NOMO-1 treated with dmso at 0.1 percent for 144 hours (cell line): ENCODE measurements at regions not wholly inside any gene's neighbourhood (a gene's known extent, or its start where the extent isn't known, plus 50 kb on each side); places are given as distances from the start of the nearest gene placed in this dataset.

ENCODE experiments used
- DNase-seq: peaks from one replicate; lab custom pipeline; 2025; ENCODE audit not compliant: unreplicated experiment; lab: John Stamatoyannopoulos, UW

- no peak for DNase-seq
These were observed 634.8 kb downstream of the BRD1 start for GRCh38 chr22:49192857-49193250.

GRCh38 chr22:49192180-49192856 is 635.4 kb downstream of the BRD1 start:
- no peak for DNase-seq

GRCh38 chr22:49191506-49191980 is 636.1 kb downstream of the BRD1 start:
- no peak for DNase-seq

GRCh38 chr22:49190816-49191505 is 636.7 kb downstream of the BRD1 start:
- no peak for DNase-seq

- no peak for DNase-seq
These were observed 637.8 kb downstream of the BRD1 start for GRCh38 chr22:49189871-49190270.

- no peak for DNase-seq
These were observed 639.1 kb downstream of the BRD1 start for GRCh38 chr22:49188591-49188990.

GRCh38 chr22:49188091-49188490 is 639.6 kb downstream of the BRD1 start:
- DNase-seq = no peak

- DNase-seq = no peak
These were observed 640.9 kb downstream of the BRD1 start for GRCh38 chr22:49186762-49187161.

GRCh38 chr22:49186293-49186692 is 641.4 kb downstream of the BRD1 start:
- DNase-seq = no peak

- no peak for DNase-seq
These were observed 642.2 kb downstream of the BRD1 start for GRCh38 chr22:49185312-49185969.

- DNase-seq = no peak
These were observed 642.9 kb downstream of the BRD1 start for GRCh38 chr22:49184736-49185135.

GRCh38 chr22:49183826-49184216 is 643.9 kb downstream of the BRD1 start:
- no peak for DNase-seq

GRCh38 chr22:49183208-49183825 is 644.4 kb downstream of the BRD1 start:
- DNase-seq = no peak

GRCh38 chr22:49182416-49182815 is 645.3 kb downstream of the BRD1 start:
- DNase-seq = no peak

GRCh38 chr22:49181942-49182341 is 645.7 kb downstream of the BRD1 start:
- no peak for DNase-seq

- no peak for DNase-seq
These were observed 646.2 kb downstream of the BRD1 start for GRCh38 chr22:49181431-49181830.

GRCh38 chr22:49180683-49181024 is 647.0 kb downstream of the BRD1 start:
- no peak for DNase-seq

GRCh38 chr22:49179886-49180682 is 647.6 kb downstream of the BRD1 start:
- no peak for DNase-seq

GRCh38 chr22:49179175-49179574 is 648.5 kb downstream of the BRD1 start:
- no peak for DNase-seq

- DNase-seq = no peak
These were observed 649.2 kb downstream of the BRD1 start for GRCh38 chr22:49178246-49179005.
